ENCODE measurements at regions not wholly inside any gene's neighbourhood (a gene's known extent, or its start where the extent isn't known, plus 50 kb on each side); places are given as distances from the start of the nearest gene placed in this dataset.

DNA sequence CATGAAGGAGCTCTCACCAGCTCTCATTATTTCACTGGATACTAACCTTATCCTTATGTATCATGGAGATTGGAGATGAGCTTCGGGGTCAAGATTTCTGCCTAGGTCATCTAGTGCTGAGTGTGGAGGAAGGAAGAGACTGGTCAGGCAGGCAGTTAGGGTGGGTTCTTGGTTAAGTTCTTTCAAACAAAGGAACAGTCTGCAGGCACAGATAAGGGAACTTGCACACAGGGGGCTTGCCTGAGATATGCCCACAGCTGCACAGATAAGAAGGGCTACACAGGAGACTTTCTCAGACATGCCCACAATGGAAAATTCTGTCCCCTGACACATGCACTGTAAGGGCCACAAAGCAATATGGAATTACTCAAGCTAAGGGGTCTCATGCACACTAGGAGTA is 904.1 kb downstream of the NLGN4X start:
- Histone ChIP-seq H3K36me3 (ENCODE audit: control insufficient read depth, insufficient read depth, low read length) (no peaks in the 10 kb centered on the region), H2BK5ac (ENCODE audit: low read depth, low read length, poor library complexity, severe bottlenecking) (no peak overlapping the region), H4K8ac (ENCODE audit: low read depth in 2 of 2, low read length in 2 of 2) (no peak overlapping the region), H3K4me3 (ENCODE audit: insufficient read depth, low read depth, low read length) (no peak overlapping the region), H3K23ac (ENCODE audit: low read depth, low read length) (no peak overlapping the region), H2AK5ac (ENCODE audit: low read depth, low read length) (no peak overlapping the region), H4K20me1 (ENCODE audit: insufficient read depth, low read length) (no peaks in the 10 kb centered on the region), H3K14ac (replicated peaks; ENCODE audit: low read depth, low read length) (no peak overlapping the region), H3K27ac (ENCODE audit: insufficient read depth, low read length) (no peak overlapping the region), H3K9ac (ENCODE audit: low read depth, low read length) (no peak overlapping the region), H3K18ac (ENCODE audit: low read depth, low read length) (no peak overlapping the region), H2AFZ (replicated peaks; ENCODE audit: low read length, poor library complexity) (no peak overlapping the region), H2BK20ac (ENCODE audit: low read depth, low read length) (no peak overlapping the region), H3K56ac (ENCODE audit: extremely low read depth, insufficient read depth, low read length) (no peak overlapping the region), H2BK120ac (ENCODE audit: low read depth, low read length) (no peak overlapping the region), H3K4me1 (ENCODE audit: control insufficient read depth, insufficient read depth, low read length) (no peaks in the 10 kb centered on the region), H4K5ac (ENCODE audit: low read depth, low read length) (no peak overlapping the region), H3K4me2 (ENCODE audit: low read depth, low read length) (no peak overlapping the region), H3K9me1 (ENCODE audit: insufficient read depth, low read length) (no peaks in the 10 kb centered on the region), H2BK15ac (ENCODE audit: low read depth, low read length) (no peak overlapping the region), H3K9me3 (ENCODE audit: control insufficient read depth, insufficient read depth, low read length) (peaks cover 12% of the 10 kb centered on the region), H4K91ac (ENCODE audit: insufficient read depth, low read depth, low read length) (no peak overlapping the region), H3K4ac (ENCODE audit: low read depth, low read length) (no peak overlapping the region), H3K79me1 (ENCODE audit: low read depth in 1 of 2, low read length in 2 of 2) (no peaks in the 10 kb centered on the region), H2AK9ac (replicated peaks; ENCODE audit: low read depth, low read length, poor library complexity) (no peak overlapping the region), H3K27me3 (ENCODE audit: control insufficient read depth, insufficient read depth, low read length) (no peaks in the 10 kb centered on the region)
- dilution Hi-C loops (cut with HindIII; ENCODE audit: low sequenced_read_pairs, unreplicated experiment) (no loop called here), in situ Hi-C loops (cut with MboI; ENCODE audit: low sequenced_read_pairs) (no loop called here), intact Hi-C loops (cut with micrococcal nuclease) (no loop called here)
- no TSS peak for BruUV-seq (replicated peaks)
- no CpG with 5 or more reads among the region's 1 CpG for WGBS, 2 experiments (ENCODE audit: extremely low coverage in 2 of 2, insufficient read length in 1 of 2)
- ChIA-PET POLR2A (ENCODE audit: unreplicated experiment) (no interaction called here), CTCF (no interaction called here)
- TF ChIP-seq CEBPB (IDR thresholded peaks at IDR 0.05; ENCODE audit: low read depth, low read length) (no peak), NFE2L2 (IDR thresholded peaks at IDR 0.05; ENCODE audit: low read depth, low read length) (no peak), CHD1 (IDR thresholded peaks at IDR 0.05; ENCODE audit: low read depth, low read length) (no peak), POLR2A (IDR thresholded peaks at IDR 0.05; ENCODE audit: low read depth, low read length) (no peak), RCOR1 (IDR thresholded peaks at IDR 0.05; ENCODE audit: insufficient replicate concordance, low read length) (no peak), FOS (IDR thresholded peaks at IDR 0.05; ENCODE audit: low read depth, low read length) (no peak), MXI1 (IDR thresholded peaks at IDR 0.05; ENCODE audit: borderline replicate concordance, low read depth, low read length) (no peak), SMC3 (IDR thresholded peaks at IDR 0.05; ENCODE audit: low read depth, low read length) (no peak), RAD21 (IDR thresholded peaks at IDR 0.05; ENCODE audit: low read length) (no peak), BHLHE40 (IDR thresholded peaks at IDR 0.05; ENCODE audit: low read depth, low read length) (no peak)
- TF ChIP-seq, protein P1, sequence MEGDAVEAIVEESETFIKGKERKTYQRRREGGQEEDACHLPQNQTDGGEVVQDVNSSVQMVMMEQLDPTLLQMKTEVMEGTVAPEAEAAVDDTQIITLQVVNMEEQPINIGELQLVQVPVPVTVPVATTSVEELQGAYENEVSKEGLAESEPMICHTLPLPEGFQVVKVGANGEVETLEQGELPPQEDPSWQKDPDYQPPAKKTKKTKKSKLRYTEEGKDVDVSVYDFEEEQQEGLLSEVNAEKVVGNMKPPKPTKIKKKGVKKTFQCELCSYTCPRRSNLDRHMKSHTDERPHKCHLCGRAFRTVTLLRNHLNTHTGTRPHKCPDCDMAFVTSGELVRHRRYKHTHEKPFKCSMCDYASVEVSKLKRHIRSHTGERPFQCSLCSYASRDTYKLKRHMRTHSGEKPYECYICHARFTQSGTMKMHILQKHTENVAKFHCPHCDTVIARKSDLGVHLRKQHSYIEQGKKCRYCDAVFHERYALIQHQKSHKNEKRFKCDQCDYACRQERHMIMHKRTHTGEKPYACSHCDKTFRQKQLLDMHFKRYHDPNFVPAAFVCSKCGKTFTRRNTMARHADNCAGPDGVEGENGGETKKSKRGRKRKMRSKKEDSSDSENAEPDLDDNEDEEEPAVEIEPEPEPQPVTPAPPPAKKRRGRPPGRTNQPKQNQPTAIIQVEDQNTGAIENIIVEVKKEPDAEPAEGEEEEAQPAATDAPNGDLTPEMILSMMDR (conservative IDR thresholded peaks at IDR 0.05; ENCODE audit: low read depth, low read length) = no peak
- DNase-seq (no peak), ATAC-seq (ENCODE audit: low read depth) (no peak)

Measured in IMR-90 (cell line).